Large intestine (tissue), 3 donors: ENCODE measurements at regions not wholly inside any gene's neighbourhood (a gene's known extent, or its start where the extent isn't known, plus 50 kb on each side); places are given as distances from the start of the nearest gene placed in this dataset.
"Not testable (repeated sequence)": the region's sequence is repeated elsewhere in the genome, so short reads cannot be mapped to it uniquely, and the experiment has no call there.

Experiments used
- DNase-seq, 2 donors: peaks; one replicate each; pipeline versions ENCODE4 v3.0.0 to v3.0.0-alpha.2; 2013
- H3K27ac ChIP-seq: one replicate; pipeline ENCODE4 v1.5.1; 2013; ENCODE audit warnings: low read length
- H3K27me3 ChIP-seq: 2 replicates; pipeline ENCODE4 v1.6.1; 2013; ENCODE audit warnings: low read length; ENCODE audit not compliant: control insufficient read depth, insufficient read depth
- H3K36me3 ChIP-seq: 2 replicates; pipeline ENCODE4 v1.6.1; 2013; ENCODE audit warnings: low read length; ENCODE audit not compliant: control insufficient read depth, insufficient read depth
- H3K4me1 ChIP-seq: one replicate; pipeline ENCODE4 v1.6.1; 2013; ENCODE audit warnings: low read length; ENCODE audit not compliant: control insufficient read depth, insufficient read depth
- H3K4me3 ChIP-seq: one replicate; pipeline ENCODE4 v1.5.1; 2013; ENCODE audit warnings: low read length
- H3K9me3 ChIP-seq: one replicate; pipeline ENCODE4 v1.6.1; 2013; ENCODE audit warnings: mild to moderate bottlenecking, low read depth, low read length, moderate library complexity; ENCODE audit not compliant: control insufficient read depth
- WGBS: methylation state at CpG from one replicate; pipeline ENCODE4 v1.1.5; 2013; ENCODE audit warnings: low lambda C conversion rate; ENCODE audit not compliant: insufficient coverage; 5-methylcytosine and 5-hydroxymethylcytosine counted together

- Histone ChIP-seq H3K27ac (no peak overlapping the region), H3K4me1 (no peaks in the 10 kb centered on the region), H3K27me3 (no peaks in the 10 kb centered on the region), H3K4me3 (no peak overlapping the region), H3K9me3 (no peaks in the 10 kb centered on the region), H3K36me3 (no peaks in the 10 kb centered on the region)
- no peak for DNase-seq
- 92% methylated on average over 3 of the region's 3 CpGs for WGBS
Measured at GRCh38 chr10:28188526-28188925, 114.3 kb downstream of the MPP7 start.

- Histone ChIP-seq H3K27me3 (no peaks in the 10 kb centered on the region), H3K4me3 (no peak overlapping the region), H3K9me3 (no peaks in the 10 kb centered on the region), H3K27ac (no peak overlapping the region), H3K4me1 (no peaks in the 10 kb centered on the region), H3K36me3 (no peaks in the 10 kb centered on the region)
- no peak for DNase-seq
- WGBS, result 100% methylated on average over 3 of the region's 10 CpGs
Measured at GRCh38 chr10:28186887-28187578, 115.8 kb downstream of the MPP7 start.

- Histone ChIP-seq H3K27me3 (no peaks in the 10 kb centered on the region), H3K36me3 (no peaks in the 10 kb centered on the region), H3K4me1 (no peaks in the 10 kb centered on the region), H3K9me3 (no peaks in the 10 kb centered on the region), H3K27ac (no peak overlapping the region), H3K4me3 (no peak overlapping the region)
- DNase-seq, result no peak
- WGBS, result 83% methylated on average over 1 of the region's 4 CpGs
Measured at GRCh38 chr10:28186461-28186860, 116.4 kb downstream of the MPP7 start.

- no peaks in the 10 kb centered on the region for H3K9me3 ChIP-seq
- no peak overlapping the region for H3K27ac ChIP-seq
- no peaks in the 10 kb centered on the region for H3K27me3 ChIP-seq
- no peak for DNase-seq
- no peaks in the 10 kb centered on the region for H3K36me3 ChIP-seq
- WGBS, result no CpG with 5 or more reads among the region's 1 CpG
- no peak overlapping the region for H3K4me3 ChIP-seq
- H3K4me1 ChIP-seq, result no peaks in the 10 kb centered on the region
Measured at GRCh38 chr10:28184810-28185209, 118.1 kb downstream of the MPP7 start.

- WGBS, result 83% methylated on average over 1 of the region's 7 CpGs
- Histone ChIP-seq H3K27me3 (no peaks in the 10 kb centered on the region), H3K9me3 (no peaks in the 10 kb centered on the region), H3K4me1 (no peaks in the 10 kb centered on the region), H3K27ac (no peak overlapping the region), H3K36me3 (no peaks in the 10 kb centered on the region), H3K4me3 (no peak overlapping the region)
- no peak for DNase-seq
Measured at GRCh38 chr10:28181478-28182096, 121.3 kb downstream of the MPP7 start.

- H3K36me3 ChIP-seq, result no peaks in the 10 kb centered on the region
- H3K27ac ChIP-seq, result no peak overlapping the region
- H3K9me3 ChIP-seq, result no peaks in the 10 kb centered on the region
- H3K27me3 ChIP-seq, result no peaks in the 10 kb centered on the region
- no peak overlapping the region for H3K4me3 ChIP-seq
- peak in 1 of 2 donors; percentile 6 for DNase-seq
- no CpG with 5 or more reads among the region's 4 CpGs for WGBS
- H3K4me1 ChIP-seq, result no peaks in the 10 kb centered on the region
Measured at GRCh38 chr10:28180654-28181053, 122.2 kb downstream of the MPP7 start.

- no peak for DNase-seq
- Histone ChIP-seq H3K4me1 (no peaks in the 10 kb centered on the region), H3K9me3 (no peaks in the 10 kb centered on the region), H3K27me3 (no peaks in the 10 kb centered on the region), H3K27ac (no peak overlapping the region), H3K36me3 (no peaks in the 10 kb centered on the region), H3K4me3 (no peak overlapping the region)
Measured at GRCh38 chr10:28179743-28180099, 123.1 kb downstream of the MPP7 start.

GRCh38 chr10:28179006-28179742 is 123.7 kb downstream of the MPP7 start:
- no peaks in the 10 kb centered on the region for H3K4me1 ChIP-seq
- peak; percentile 10 to 22 for DNase-seq
- no peaks in the 10 kb centered on the region for H3K36me3 ChIP-seq
- no peak overlapping the region for H3K4me3 ChIP-seq
- no peak overlapping the region for H3K27ac ChIP-seq
- H3K9me3 ChIP-seq, result no peaks in the 10 kb centered on the region
- H3K27me3 ChIP-seq, result no peaks in the 10 kb centered on the region
- 8% methylated on average over 2 of the region's 4 CpGs for WGBS

GRCh38 chr10:28177944-28178637 is 124.8 kb downstream of the MPP7 start:
- Histone ChIP-seq H3K4me1 (no peaks in the 10 kb centered on the region), H3K27me3 (no peaks in the 10 kb centered on the region), H3K4me3 (no peak overlapping the region), H3K36me3 (no peaks in the 10 kb centered on the region), H3K27ac (no peak overlapping the region), H3K9me3 (no peaks in the 10 kb centered on the region)
- WGBS, result 100% methylated on average over 1 of the region's 4 CpGs
- DNase-seq, result peak; percentile 12 to 42

- not testable (repeated sequence) for H3K36me3 ChIP-seq, H3K27ac ChIP-seq, H3K27me3 ChIP-seq, H3K4me3 ChIP-seq, DNase-seq, H3K9me3 ChIP-seq, H3K4me1 ChIP-seq
- no CpG with 5 or more reads among the region's 4 CpGs for WGBS
Measured at GRCh38 chr10:28176498-28176897, 126.4 kb downstream of the MPP7 start.
